ENCODE measurements at regions not wholly inside any gene's neighbourhood (a gene's known extent, or its start where the extent isn't known, plus 50 kb on each side); places are given as distances from the start of the nearest gene placed in this dataset.

GRCh38 chr11:103792981-103793468, 243.4 kb upstream of the DDI1 start:
- no peak for ATAC-seq (replicated peaks in 1 of 4)

GRCh38 chr11:103794262-103794661, 242.2 kb upstream of the DDI1 start:
- Mint-ChIP-seq H3K27ac (no peak overlapping the region), H3K4me1 (no peaks in the 10 kb centered on the region), H3K36me3 (no peaks in the 10 kb centered on the region), H3K4me3 (no peak overlapping the region), H3K27me3 (peaks cover 0 to 2% of the 10 kb centered on the region in 2 donors), H3K9me3 (peaks cover 0 to 14% (median 2%) of the 10 kb centered on the region in 3 donors)
- no CpG with 5 or more reads among the region's 2 CpGs for WGBS (ENCODE audit: insufficient coverage)
- ChIA-PET CTCF (no interaction called here), POLR2A (no interaction called here)
- no peak overlapping the region for H3K4me3 ChIP-seq (ENCODE audit: control insufficient read depth in 1 of 2, extremely low read depth in 1 of 2, low read length in 1 of 2)
- H3K36me3 ChIP-seq (ENCODE audit: control insufficient read depth in 2 of 2, extremely low read depth in 1 of 2, insufficient read depth in 1 of 2, low read length in 1 of 2) = no peaks in the 10 kb centered on the region
- no peaks in the 10 kb centered on the region for H3K27me3 ChIP-seq (replicated peaks in 1 of 2; ENCODE audit: control insufficient read depth in 2 of 2, extremely low read depth in 1 of 2, insufficient read depth in 2 of 2, low read length in 1 of 2)
- no peaks in the 10 kb centered on the region for H3K9me3 ChIP-seq
- DNase-seq = no peak
- no peaks in the 10 kb centered on the region for H3K4me1 ChIP-seq (ENCODE audit: control insufficient read depth in 1 of 2, extremely low read depth in 1 of 2, insufficient read depth in 2 of 2, low read length in 2 of 2)
- no peak for ATAC-seq (replicated peaks in 1 of 4)
- no peak overlapping the region for H3K27ac ChIP-seq (ENCODE audit: low read length)

More at GRCh38 chr11:103792981-103793468, 243.4 kb upstream of the DDI1 start:
- no peak overlapping the region for H3K4me3 ChIP-seq (ENCODE audit: control insufficient read depth in 1 of 2, extremely low read depth in 1 of 2, low read length in 1 of 2)
- no peaks in the 10 kb centered on the region for H3K9me3 ChIP-seq
- Mint-ChIP-seq H3K4me1 (no peaks in the 10 kb centered on the region), H3K27ac (no peak overlapping the region), H3K4me3 (no peak overlapping the region), H3K36me3 (no peaks in the 10 kb centered on the region), H3K9me3 (peaks cover 0 to 14% (median 4%) of the 10 kb centered on the region in 3 donors), H3K27me3 (peaks cover 0 to 2% of the 10 kb centered on the region in 2 donors)
- H3K36me3 ChIP-seq (ENCODE audit: control insufficient read depth in 2 of 2, extremely low read depth in 1 of 2, insufficient read depth in 1 of 2, low read length in 1 of 2) = no peaks in the 10 kb centered on the region
- WGBS (ENCODE audit: insufficient coverage) = no CpG with 5 or more reads among the region's 1 CpG
- DNase-seq = no peak
- no peak overlapping the region for H3K27ac ChIP-seq (ENCODE audit: low read length)
- POLR2A ChIA-PET = no interaction called here
- CTCF ChIA-PET = no interaction called here
- H3K27me3 ChIP-seq (replicated peaks in 1 of 2; ENCODE audit: control insufficient read depth in 2 of 2, extremely low read depth in 1 of 2, insufficient read depth in 2 of 2, low read length in 1 of 2) = no peaks in the 10 kb centered on the region
- H3K4me1 ChIP-seq (ENCODE audit: control insufficient read depth in 1 of 2, extremely low read depth in 1 of 2, insufficient read depth in 2 of 2, low read length in 2 of 2) = no peaks in the 10 kb centered on the region

- Histone ChIP-seq H3K36me3 (ENCODE audit: control insufficient read depth in 2 of 2, extremely low read depth in 1 of 2, insufficient read depth in 1 of 2, low read length in 1 of 2) (no peaks in the 10 kb centered on the region), H3K27ac (ENCODE audit: low read length) (no peak overlapping the region), H3K4me3 (ENCODE audit: control insufficient read depth in 1 of 2, extremely low read depth in 1 of 2, low read length in 1 of 2) (no peak overlapping the region), H3K27me3 (replicated peaks in 1 of 2; ENCODE audit: control insufficient read depth in 2 of 2, extremely low read depth in 1 of 2, insufficient read depth in 2 of 2, low read length in 1 of 2) (no peaks in the 10 kb centered on the region), H3K4me1 (ENCODE audit: control insufficient read depth in 1 of 2, extremely low read depth in 1 of 2, insufficient read depth in 2 of 2, low read length in 2 of 2) (no peaks in the 10 kb centered on the region), H3K9me3 (no peaks in the 10 kb centered on the region)
- ATAC-seq (replicated peaks in 1 of 4) = no peak
- no peaks in the 10 kb centered on the region for H3K4me1 Mint-ChIP-seq
- H3K9me3 Mint-ChIP-seq = no peaks in the 10 kb centered on the region
- no peak overlapping the region for H3K27ac Mint-ChIP-seq
- ChIA-PET POLR2A (no interaction called here), CTCF (no interaction called here)
- no CpG with 5 or more reads among the region's 1 CpG for WGBS (ENCODE audit: insufficient coverage)
- no peak overlapping the region for H3K4me3 Mint-ChIP-seq
- H3K36me3 Mint-ChIP-seq = no peaks in the 10 kb centered on the region
- H3K27me3 Mint-ChIP-seq = peaks cover 0 to 2% of the 10 kb centered on the region in 2 donors
- no peak for DNase-seq
Measured at GRCh38 chr11:103798026-103798425, 238.4 kb upstream of the DDI1 start.

- Histone ChIP-seq H3K27ac (ENCODE audit: low read length) (no peak overlapping the region), H3K9me3 (no peaks in the 10 kb centered on the region), H3K4me1 (ENCODE audit: control insufficient read depth in 1 of 2, extremely low read depth in 1 of 2, insufficient read depth in 2 of 2, low read length in 2 of 2) (no peaks in the 10 kb centered on the region), H3K36me3 (ENCODE audit: control insufficient read depth in 2 of 2, extremely low read depth in 1 of 2, insufficient read depth in 1 of 2, low read length in 1 of 2) (no peaks in the 10 kb centered on the region), H3K4me3 (ENCODE audit: control insufficient read depth in 1 of 2, extremely low read depth in 1 of 2, low read length in 1 of 2) (no peak overlapping the region), H3K27me3 (replicated peaks in 1 of 2; ENCODE audit: control insufficient read depth in 2 of 2, extremely low read depth in 1 of 2, insufficient read depth in 2 of 2, low read length in 1 of 2) (no peaks in the 10 kb centered on the region)
- DNase-seq (no peak), ATAC-seq (replicated peaks in 1 of 4) (no peak)
- Mint-ChIP-seq H3K4me1 (no peaks in the 10 kb centered on the region), H3K9me3 (no peaks in the 10 kb centered on the region), H3K4me3 (no peak overlapping the region), H3K27ac (no peak overlapping the region), H3K36me3 (no peaks in the 10 kb centered on the region), H3K27me3 (peaks cover 0 to 2% of the 10 kb centered on the region in 2 donors)
- 67% methylated on average over 1 of the region's 3 CpGs for WGBS (ENCODE audit: insufficient coverage)
- CTCF ChIA-PET = no interaction called here
- POLR2A ChIA-PET = no interaction called here
Measured at GRCh38 chr11:103798446-103798845, 238.0 kb upstream of the DDI1 start.

DNA sequence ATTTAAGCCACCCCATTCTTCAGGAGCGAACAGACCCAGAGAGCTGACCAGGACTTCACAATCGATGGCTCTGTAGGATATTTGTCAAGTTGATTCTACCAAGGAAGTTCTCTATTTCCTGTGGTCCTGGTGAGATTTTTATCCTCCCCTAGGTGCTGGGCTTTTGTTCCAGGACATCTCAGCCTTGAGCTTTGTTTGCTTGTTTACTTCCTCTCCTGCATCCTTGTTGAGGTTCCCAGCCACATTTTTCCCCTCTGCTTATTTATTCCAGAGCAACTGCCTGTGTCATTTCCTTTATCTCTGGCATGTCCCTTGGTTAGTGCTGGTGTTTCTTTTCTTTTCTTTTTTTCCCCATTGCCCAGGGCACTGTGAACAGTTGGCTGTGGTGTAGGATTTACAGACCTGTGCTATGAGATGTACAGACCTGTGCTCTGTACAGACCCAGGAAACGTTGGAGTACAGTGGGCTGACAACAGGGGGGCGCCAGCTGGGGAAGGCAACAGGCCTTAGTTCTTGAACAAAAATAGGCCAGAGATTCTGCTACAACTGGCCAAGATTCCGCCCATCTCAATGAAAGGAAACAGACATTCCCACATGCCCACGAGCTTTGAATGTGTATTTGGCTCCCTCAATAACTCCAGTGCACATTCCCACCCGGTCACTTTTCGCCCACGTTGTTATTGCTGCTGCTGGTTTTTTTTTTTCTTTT, 235.9 kb upstream of the DDI1 start:
- WGBS (ENCODE audit: insufficient coverage) = 70% methylated on average over 4 of the region's 9 CpGs
- H3K27ac Mint-ChIP-seq = no peak overlapping the region

DNA sequence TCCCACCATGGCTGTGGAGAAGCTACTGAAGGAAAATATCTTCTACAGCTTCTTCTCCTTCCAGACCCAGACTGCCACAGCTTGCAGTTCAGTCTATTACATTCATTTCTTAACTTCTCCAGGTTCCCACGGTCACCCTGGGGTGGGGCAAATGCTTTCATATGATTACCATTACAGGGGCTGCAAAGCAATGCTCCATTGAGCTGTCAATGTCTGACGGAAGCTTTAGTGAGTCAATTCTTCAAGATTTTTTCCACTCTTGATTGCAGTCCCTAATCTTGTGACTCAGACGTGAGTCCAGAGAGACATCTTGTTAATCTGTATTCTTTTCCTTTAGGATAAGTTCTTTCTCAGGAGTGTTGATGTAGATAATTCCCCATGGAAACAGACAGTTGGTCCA, 233.4 kb upstream of the DDI1 start:
- H3K4me3 Mint-ChIP-seq = no peak overlapping the region
- no peak overlapping the region for H3K4me3 ChIP-seq (ENCODE audit: control insufficient read depth in 1 of 2, extremely low read depth in 1 of 2, low read length in 1 of 2)
- whole genome bisulfite sequencing (ENCODE audit: insufficient coverage) = 66% methylated on average over 2 of the region's 3 CpGs
- H3K9me3 ChIP-seq = no peaks in the 10 kb centered on the region
- no peak overlapping the region for H3K27ac Mint-ChIP-seq
- no peak for ATAC-seq (replicated peaks in 1 of 4)
- ChIA-PET POLR2A (no interaction called here), CTCF (no interaction called here)
- no peaks in the 10 kb centered on the region for H3K9me3 Mint-ChIP-seq
- H3K36me3 ChIP-seq (ENCODE audit: control insufficient read depth in 2 of 2, extremely low read depth in 1 of 2, insufficient read depth in 1 of 2, low read length in 1 of 2) = no peaks in the 10 kb centered on the region
- H3K4me1 ChIP-seq (ENCODE audit: control insufficient read depth in 1 of 2, extremely low read depth in 1 of 2, insufficient read depth in 2 of 2, low read length in 2 of 2) = no peaks in the 10 kb centered on the region
- DNase-seq = no peak
- no peaks in the 10 kb centered on the region for H3K36me3 Mint-ChIP-seq
- no peak overlapping the region for H3K27ac ChIP-seq (ENCODE audit: low read length)
- no peaks in the 10 kb centered on the region for H3K4me1 Mint-ChIP-seq
- no peaks in the 10 kb centered on the region for H3K27me3 ChIP-seq (replicated peaks in 1 of 2; ENCODE audit: control insufficient read depth in 2 of 2, extremely low read depth in 1 of 2, insufficient read depth in 2 of 2, low read length in 1 of 2)
- H3K27me3 Mint-ChIP-seq = peaks cover 0 to 5% of the 10 kb centered on the region in 2 donors

More for the DNA sequence above, 235.9 kb upstream of the DDI1 start:
- H3K36me3 ChIP-seq (ENCODE audit: control insufficient read depth in 2 of 2, extremely low read depth in 1 of 2, insufficient read depth in 1 of 2, low read length in 1 of 2) = no peaks in the 10 kb centered on the region
- H3K9me3 Mint-ChIP-seq = no peaks in the 10 kb centered on the region
- H3K4me1 ChIP-seq (ENCODE audit: control insufficient read depth in 1 of 2, extremely low read depth in 1 of 2, insufficient read depth in 2 of 2, low read length in 2 of 2) = no peaks in the 10 kb centered on the region
- H3K27me3 ChIP-seq (replicated peaks in 1 of 2; ENCODE audit: control insufficient read depth in 2 of 2, extremely low read depth in 1 of 2, insufficient read depth in 2 of 2, low read length in 1 of 2) = no peaks in the 10 kb centered on the region
- H3K36me3 Mint-ChIP-seq = no peaks in the 10 kb centered on the region
- no peak for ATAC-seq (replicated peaks in 1 of 4)
- no peaks in the 10 kb centered on the region for H3K4me1 Mint-ChIP-seq
- DNase-seq = no peak
- H3K4me3 ChIP-seq (ENCODE audit: control insufficient read depth in 1 of 2, extremely low read depth in 1 of 2, low read length in 1 of 2) = no peak overlapping the region
- CTCF ChIA-PET = no interaction called here
- no peaks in the 10 kb centered on the region for H3K9me3 ChIP-seq
- POLR2A ChIA-PET = interaction anchor here in 1 of 2 donors (0.6 kb wide), 1 partner anchor 27 kb away, joined by 3 read pairs; no protein-coding TSS in a partner anchor
- no peak overlapping the region for H3K27ac ChIP-seq (ENCODE audit: low read length)
- peaks cover 2 to 5% of the 10 kb centered on the region in 2 donors for H3K27me3 Mint-ChIP-seq
- H3K4me3 Mint-ChIP-seq = no peak overlapping the region

GRCh38 chr11:103805688-103806009, 230.8 kb upstream of the DDI1 start:
- Histone ChIP-seq H3K27me3 (replicated peaks in 1 of 2; ENCODE audit: control insufficient read depth in 2 of 2, extremely low read depth in 1 of 2, insufficient read depth in 2 of 2, low read length in 1 of 2) (no peaks in the 10 kb centered on the region), H3K4me3 (ENCODE audit: control insufficient read depth in 1 of 2, extremely low read depth in 1 of 2, low read length in 1 of 2) (no peak overlapping the region), H3K9me3 (no peaks in the 10 kb centered on the region), H3K4me1 (ENCODE audit: control insufficient read depth in 1 of 2, extremely low read depth in 1 of 2, insufficient read depth in 2 of 2, low read length in 2 of 2) (no peaks in the 10 kb centered on the region), H3K27ac (ENCODE audit: low read length) (no peak overlapping the region), H3K36me3 (ENCODE audit: control insufficient read depth in 2 of 2, extremely low read depth in 1 of 2, insufficient read depth in 1 of 2, low read length in 1 of 2) (no peaks in the 10 kb centered on the region)
- Mint-ChIP-seq H3K4me1 (no peaks in the 10 kb centered on the region), H3K36me3 (no peaks in the 10 kb centered on the region), H3K4me3 (no peak overlapping the region), H3K27ac (no peak overlapping the region), H3K27me3 (peaks cover 0 to 10% of the 10 kb centered on the region in 2 donors), H3K9me3 (peaks cover 0 to 5% (median 0%) of the 10 kb centered on the region in 3 donors)
- ChIA-PET CTCF (no interaction called here), POLR2A (no interaction called here)
- ATAC-seq (replicated peaks in 1 of 4) (no peak), DNase-seq (no peak)

All from T-cell (primary cell).